Fibroblast of lung (primary cell): ENCODE measurements at regions not wholly inside any gene's neighbourhood (a gene's known extent, or its start where the extent isn't known, plus 50 kb on each side); places are given as distances from the start of the nearest gene placed in this dataset.

Source experiments
- DNase-seq, 2 donors: peaks; one replicate each; pipeline versions ENCODE4 v3.0.0 to v3.0.0-alpha.2; 2010; ENCODE audit warnings: low read depth in 2 of 2
- H2AFZ ChIP-seq: 2 replicates; pipeline ENCODE4 v1.5.1; 2012; ENCODE audit warnings: low read length, control low read depth, inconsistent platforms
- H3K27ac ChIP-seq: 2 replicates; pipeline ENCODE4 v1.5.1; 2011; ENCODE audit warnings: low read length, control low read depth; ENCODE audit not compliant: insufficient read depth
- H3K27me3 ChIP-seq: 2 replicates; pipeline ENCODE4 v1.5.1; 2011; ENCODE audit warnings: mild to moderate bottlenecking, low read length; ENCODE audit not compliant: control insufficient read depth, insufficient read depth
- H3K36me3 ChIP-seq: 2 replicates; pipeline ENCODE4 v1.5.1; 2011; ENCODE audit warnings: low read length; ENCODE audit not compliant: control insufficient read depth, insufficient read depth
- H3K4me1 ChIP-seq: 2 replicates; pipeline ENCODE4 v1.5.1; 2011; ENCODE audit warnings: low read length; ENCODE audit not compliant: control insufficient read depth, insufficient read depth; ENCODE audit errors: extremely low read depth
- H3K4me2 ChIP-seq: 2 replicates; pipeline ENCODE4 v1.5.1; 2011; ENCODE audit warnings: low read length, control low read depth; ENCODE audit not compliant: insufficient read depth; ENCODE audit errors: extremely low read depth
- H3K4me3 ChIP-seq, 4 experiments: fragments of 200-600 bp in 1 of 4; sonication (generic) in 1 of 4; replicated peaks in 1 of 4; 2 replicates each; pipeline ENCODE4 v1.5.1; 2011 to 2016; ENCODE audit warnings: low read length in 4 of 4, low read depth in 3 of 4, mild to moderate bottlenecking in 3 of 4, control low read depth in 2 of 4, inconsistent platforms in 1 of 4, mixed read lengths in 1 of 4; ENCODE audit not compliant: insufficient read depth in 1 of 4; ENCODE audit errors: control extremely low read depth in 1 of 4
- H3K79me2 ChIP-seq: 2 replicates; pipeline ENCODE4 v1.5.1; 2012; ENCODE audit warnings: mild to moderate bottlenecking, low read length, inconsistent platforms; ENCODE audit not compliant: control insufficient read depth, insufficient read depth
- H3K9ac ChIP-seq: 2 replicates; pipeline ENCODE4 v1.5.1; 2011; ENCODE audit warnings: mild to moderate bottlenecking, low read length, control low read depth; ENCODE audit not compliant: insufficient read depth
- H3K9me3 ChIP-seq: 2 replicates; pipeline ENCODE4 v1.5.1; 2012; ENCODE audit warnings: low read depth, low read length; ENCODE audit not compliant: control insufficient read depth, insufficient read depth
- H4K20me1 ChIP-seq: 2 replicates; pipeline ENCODE4 v1.5.1; 2011; ENCODE audit warnings: low read length; ENCODE audit not compliant: control insufficient read depth, insufficient read depth; ENCODE audit errors: extremely low read depth
- EZH2 ChIP-seq: IDR thresholded peaks from 2 replicates; pipeline ENCODE4 v1.5.1; 2012; ENCODE audit warnings: low read length, control low read depth, mild to moderate bottlenecking; ENCODE audit errors: missing control alignments
- TF ChIP-seq, protein P1 (sequence below), 2 donors: IDR thresholded peaks in 1 of 2; conservative IDR thresholded peaks in 1 of 2; 1 replicate in 1 of 2; 2 replicates in 1 of 2; pipeline ENCODE4 v1.5.1; 2011 to 2012; ENCODE audit warnings: low read length in 2 of 2, control low read depth in 1 of 2, inconsistent platforms in 1 of 2, low read depth in 1 of 2, mild to moderate bottlenecking in 1 of 2

DNA sequence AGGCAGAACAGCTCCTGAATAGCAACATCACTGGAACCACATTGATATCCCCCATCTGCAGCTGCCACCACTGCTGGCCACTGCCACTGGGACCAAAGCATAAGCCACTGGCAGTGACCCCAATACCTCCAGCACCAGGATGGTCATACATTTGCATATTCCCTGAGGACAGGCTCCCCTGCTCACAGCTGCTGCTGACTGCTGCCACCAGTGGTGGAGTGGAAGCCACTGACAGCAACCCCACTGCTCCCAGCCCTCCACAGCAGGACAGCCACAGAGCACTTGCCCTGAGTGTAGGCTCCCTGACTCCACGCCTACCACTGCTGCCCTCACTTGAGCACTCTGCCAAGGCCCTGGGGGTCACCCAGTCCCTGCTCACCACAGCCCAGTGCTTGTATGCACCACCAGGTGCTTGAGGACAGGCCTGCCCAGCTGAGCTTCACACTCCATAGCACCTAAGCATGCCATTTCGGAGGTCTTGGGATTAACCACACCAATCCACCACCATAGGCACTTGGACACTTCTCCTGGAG, 327.4 kb upstream of the RPS23 start:
- H3K27ac ChIP-seq = no peak overlapping the region
- TF ChIP-seq, protein P1, sequence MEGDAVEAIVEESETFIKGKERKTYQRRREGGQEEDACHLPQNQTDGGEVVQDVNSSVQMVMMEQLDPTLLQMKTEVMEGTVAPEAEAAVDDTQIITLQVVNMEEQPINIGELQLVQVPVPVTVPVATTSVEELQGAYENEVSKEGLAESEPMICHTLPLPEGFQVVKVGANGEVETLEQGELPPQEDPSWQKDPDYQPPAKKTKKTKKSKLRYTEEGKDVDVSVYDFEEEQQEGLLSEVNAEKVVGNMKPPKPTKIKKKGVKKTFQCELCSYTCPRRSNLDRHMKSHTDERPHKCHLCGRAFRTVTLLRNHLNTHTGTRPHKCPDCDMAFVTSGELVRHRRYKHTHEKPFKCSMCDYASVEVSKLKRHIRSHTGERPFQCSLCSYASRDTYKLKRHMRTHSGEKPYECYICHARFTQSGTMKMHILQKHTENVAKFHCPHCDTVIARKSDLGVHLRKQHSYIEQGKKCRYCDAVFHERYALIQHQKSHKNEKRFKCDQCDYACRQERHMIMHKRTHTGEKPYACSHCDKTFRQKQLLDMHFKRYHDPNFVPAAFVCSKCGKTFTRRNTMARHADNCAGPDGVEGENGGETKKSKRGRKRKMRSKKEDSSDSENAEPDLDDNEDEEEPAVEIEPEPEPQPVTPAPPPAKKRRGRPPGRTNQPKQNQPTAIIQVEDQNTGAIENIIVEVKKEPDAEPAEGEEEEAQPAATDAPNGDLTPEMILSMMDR (conservative IDR thresholded peaks at IDR 0.05 in 1 of 2, IDR thresholded peaks at IDR 0.05 in 1 of 2; ENCODE audit: low read depth in 1 of 2, low read length in 2 of 2) = no peak
- TF ChIP-seq EZH2 = no peak
- H3K4me3 ChIP-seq = no peak overlapping the region
- no peak overlapping the region for H3K4me2 ChIP-seq
- no peaks in the 10 kb centered on the region for H3K4me1 ChIP-seq
- H3K9me3 ChIP-seq = no peaks in the 10 kb centered on the region
- DNase-seq = no peak
- no peaks in the 10 kb centered on the region for H4K20me1 ChIP-seq
- H2AFZ ChIP-seq = no peak overlapping the region
- H3K79me2 ChIP-seq = no peaks in the 10 kb centered on the region
- no peaks in the 10 kb centered on the region for H3K36me3 ChIP-seq
- no peaks in the 10 kb centered on the region for H3K27me3 ChIP-seq
- H3K9ac ChIP-seq = no peak overlapping the region

DNA sequence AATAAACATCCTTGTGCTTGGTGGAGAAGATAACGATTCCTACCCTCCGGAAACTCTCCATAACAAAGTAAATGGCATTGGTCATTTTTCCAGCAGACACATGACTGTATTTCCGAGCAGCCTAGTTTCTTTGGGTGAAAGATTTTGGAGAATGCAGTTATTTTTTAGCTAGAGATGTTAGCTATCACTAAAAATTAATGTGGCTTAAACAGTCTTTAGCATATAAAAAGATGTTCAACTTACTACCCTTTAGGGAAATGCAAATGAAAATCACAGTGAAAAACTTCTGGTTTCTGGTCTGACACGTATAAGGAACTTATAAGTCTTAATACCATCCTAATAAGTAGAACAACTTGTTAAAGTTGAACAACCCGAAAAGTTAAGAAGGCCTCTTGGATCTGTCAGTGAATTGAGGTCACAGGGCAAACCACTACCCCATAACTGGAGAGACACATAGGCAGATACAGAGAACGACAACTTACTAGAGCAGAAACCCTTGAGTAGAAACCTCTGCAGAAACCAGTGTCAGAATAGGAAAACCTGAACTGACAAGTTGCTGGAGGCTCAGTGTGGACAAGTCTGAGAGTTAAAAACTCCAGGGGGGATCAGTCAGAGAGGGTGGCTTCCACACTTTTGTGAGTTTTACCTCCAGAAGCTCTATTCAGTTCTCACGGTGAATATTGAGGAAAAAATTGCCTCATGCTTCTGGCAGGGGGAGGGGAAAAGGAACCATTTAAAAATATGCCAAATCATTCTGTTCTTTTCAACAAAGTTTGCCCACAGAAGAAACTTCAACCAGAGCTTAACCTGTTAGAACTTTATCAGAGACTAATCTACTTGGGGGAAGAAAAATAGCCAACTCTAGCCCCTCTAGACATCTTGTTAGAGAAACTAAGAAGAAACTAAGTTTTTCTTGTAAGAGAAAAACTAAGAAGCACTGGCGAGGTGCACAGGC, 325.2 kb upstream of the RPS23 start:
- H3K9ac ChIP-seq = no peak overlapping the region
- H3K4me3 ChIP-seq = no peak overlapping the region
- no peak for DNase-seq
- no peaks in the 10 kb centered on the region for H3K9me3 ChIP-seq
- H3K27ac ChIP-seq = no peak overlapping the region
- H2AFZ ChIP-seq = no peak overlapping the region
- no peaks in the 10 kb centered on the region for H3K79me2 ChIP-seq
- H3K4me2 ChIP-seq = no peak overlapping the region
- H4K20me1 ChIP-seq = no peaks in the 10 kb centered on the region
- H3K36me3 ChIP-seq = no peaks in the 10 kb centered on the region
- no peaks in the 10 kb centered on the region for H3K27me3 ChIP-seq
- no peaks in the 10 kb centered on the region for H3K4me1 ChIP-seq
- TF ChIP-seq EZH2 = no peak
- TF ChIP-seq, protein P1 (conservative IDR thresholded peaks at IDR 0.05 in 1 of 2, IDR thresholded peaks at IDR 0.05 in 1 of 2; ENCODE audit: low read depth in 1 of 2, low read length in 2 of 2) = no peak

DNA sequence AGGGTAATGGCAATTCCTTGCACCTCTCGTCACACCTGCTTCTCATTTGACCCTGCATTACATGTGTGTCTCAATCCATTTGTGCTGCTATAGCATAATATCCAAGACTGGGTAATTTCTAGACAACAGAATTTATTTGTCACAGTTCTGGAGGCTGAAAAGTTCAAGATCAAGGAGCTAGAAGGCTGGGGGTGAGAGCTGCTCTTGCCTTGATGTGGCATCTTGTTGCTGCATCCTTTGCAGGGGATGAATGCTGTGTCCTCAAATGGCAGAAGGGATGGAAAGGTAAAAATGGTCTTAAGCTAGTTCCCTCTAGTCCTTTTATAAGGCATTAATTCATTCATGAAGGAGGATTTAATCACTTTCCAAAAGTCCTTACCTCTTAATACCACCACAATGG, 323.7 kb upstream of the RPS23 start:
- Histone ChIP-seq H3K79me2 (no peaks in the 10 kb centered on the region), H3K9me3 (no peaks in the 10 kb centered on the region), H3K27ac (no peak overlapping the region), H3K36me3 (no peaks in the 10 kb centered on the region), H4K20me1 (no peaks in the 10 kb centered on the region), H3K4me2 (no peak overlapping the region), H3K4me1 (no peaks in the 10 kb centered on the region), H2AFZ (no peak overlapping the region), H3K4me3 (no peak overlapping the region), H3K27me3 (no peaks in the 10 kb centered on the region), H3K9ac (no peak overlapping the region)
- TF ChIP-seq, protein P1 (conservative IDR thresholded peaks at IDR 0.05 in 1 of 2, IDR thresholded peaks at IDR 0.05 in 1 of 2; ENCODE audit: low read depth in 1 of 2, low read length in 2 of 2) = no peak
- no peak for TF ChIP-seq EZH2
- DNase-seq = no peak
